Neural progenitor cell (in vitro differentiated cells): ENCODE measurements at regions not wholly inside any gene's neighbourhood (a gene's known extent, or its start where the extent isn't known, plus 50 kb on each side); places are given as distances from the start of the nearest gene placed in this dataset.

Source experiments
- CTCF ChIP-seq: fragments of 200-600 bp; sonication (generic); IDR thresholded peaks from 2 replicates; pipeline ENCODE4 v1.5.1; 2017; ENCODE audit warnings: antibody characterized with exemption, mild to moderate bottlenecking
- EZH2 ChIP-seq: fragments of 200-600 bp; sonication (generic); IDR thresholded peaks from 2 replicates; pipeline ENCODE4 v1.6.1; 2017; ENCODE audit warnings: antibody characterized with exemption, mild to moderate bottlenecking, moderate library complexity

DNA sequence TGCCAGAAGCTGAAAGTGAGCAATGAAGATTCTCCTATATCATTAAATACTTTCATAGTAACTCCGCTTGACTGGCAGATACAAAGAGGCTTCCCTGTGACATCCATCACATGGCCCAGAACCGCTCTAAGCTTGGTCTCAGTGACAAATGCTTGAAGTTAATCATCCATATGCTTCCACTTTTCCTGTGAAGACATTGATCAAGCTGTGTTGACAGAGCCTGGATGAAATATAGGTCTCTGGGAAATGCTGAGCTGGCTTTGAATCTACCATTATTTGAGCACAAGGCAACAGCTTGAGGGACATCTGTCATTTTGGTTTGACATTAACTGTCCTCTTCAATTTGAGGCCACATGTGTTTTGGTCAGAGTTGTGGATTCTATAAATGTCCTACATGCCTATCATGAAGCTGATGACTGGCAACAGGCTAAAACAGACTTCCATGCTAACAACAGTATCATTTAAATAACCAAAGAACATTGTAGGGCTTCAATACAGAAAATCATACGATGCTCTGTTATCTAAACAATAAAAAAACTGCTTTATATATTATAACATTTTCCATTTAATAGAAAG, 402.2 kb upstream of the IRAK1BP1 start:
- no peak for TF ChIP-seq CTCF
- TF ChIP-seq EZH2 = no peak
